ENCODE measurements at regions not wholly inside any gene's neighbourhood (a gene's known extent, or its start where the extent isn't known, plus 50 kb on each side); places are given as distances from the start of the nearest gene placed in this dataset.

- TF ChIP-seq ZNF532 (CRISPR knock-in tag; IDR thresholded peaks at IDR 0.05; ENCODE audit: borderline replicate concordance) (no peak), ERG (CRISPR knock-in tag; IDR thresholded peaks at IDR 0.05) (no peak), ZNF425 (CRISPR knock-in tag; conservative IDR thresholded peaks at IDR 0.05) (no peak), HMGXB4 (CRISPR knock-in tag; IDR thresholded peaks at IDR 0.05) (no peak), ZNF121 (CRISPR knock-in tag; IDR thresholded peaks at IDR 0.05) (no peak), ZNF396 (CRISPR knock-in tag; IDR thresholded peaks at IDR 0.05; ENCODE audit: borderline replicate concordance) (no peak), ATF3 (CRISPR knock-in tag; conservative IDR thresholded peaks at IDR 0.05) (no peak), FOXP4 (CRISPR knock-in tag; IDR thresholded peaks at IDR 0.05) (no peak), ZMAT4 (CRISPR knock-in tag; IDR thresholded peaks at IDR 0.05) (no peak), MYBL2 (CRISPR knock-in tag; IDR thresholded peaks at IDR 0.05) (no peak), TEAD1 (CRISPR knock-in tag; IDR thresholded peaks at IDR 0.05) (no peak), IRF2 (CRISPR knock-in tag; IDR thresholded peaks at IDR 0.05; ENCODE audit: borderline replicate concordance, low read depth) (no peak), MXD4 (CRISPR knock-in tag; IDR thresholded peaks at IDR 0.05; ENCODE audit: borderline replicate concordance) (no peak), TCF7 (CRISPR knock-in tag; IDR thresholded peaks at IDR 0.05; ENCODE audit: low read depth) (no peak)
- H3K36me3 Mint-ChIP-seq: peaks cover 39% of the 10 kb centered on the region
- 0 out of 2 replicates have a peak, but pooled peaks have one; percentile 20 for ATAC-seq
- H3K9me3 Mint-ChIP-seq: peaks cover 71% of the 10 kb centered on the region
- no peak for DNase-seq (ENCODE audit: low spot score)
- H3K27me3 Mint-ChIP-seq (ENCODE audit: low read depth): peaks cover 7% of the 10 kb centered on the region
- no peaks in the 10 kb centered on the region for H3K4me1 Mint-ChIP-seq
- H3K27ac Mint-ChIP-seq: no peak overlapping the region
- ChIA-PET CTCF (interaction anchor here (0.6 to 1.6 kb wide), 4 partner anchors 8 to 246 kb away, joined by 3 to 7 read pairs (median 6); no protein-coding TSS in a partner anchor), POLR2A (no interaction called here)
- H3K4me3 Mint-ChIP-seq: no peak overlapping the region
Measured at GRCh38 chr12:127355061-127355841, 911.7 kb upstream of the TMEM132C start.
